GM21786 (cell line): ENCODE measurements at regions not wholly inside any gene's neighbourhood (a gene's known extent, or its start where the extent isn't known, plus 50 kb on each side); places are given as distances from the start of the nearest gene placed in this dataset.
"Not testable (repeated sequence)": the region's sequence is repeated elsewhere in the genome, so short reads cannot be mapped to it uniquely, and the experiment has no call there.

Experiments used
- ATAC-seq: cut with Tn5 transposase; IDR thresholded peaks from one replicate; pipeline ENCODE4 v1.9.1; 2021; ENCODE audit not compliant: unreplicated experiment

GRCh38 chr5:27963050-27963783 is 924.8 kb upstream of the CDH9 start:
- ATAC-seq: no peak

- ATAC-seq: no peak
Measured at GRCh38 chr5:27962198-27962597, 923.8 kb upstream of the CDH9 start.

- ATAC-seq: no peak
Measured at GRCh38 chr5:27947088-27947487, 908.7 kb upstream of the CDH9 start.

GRCh38 chr5:27944471-27944870 is 906.1 kb upstream of the CDH9 start:
- no peak for ATAC-seq

GRCh38 chr5:27938989-27939388 is 900.6 kb upstream of the CDH9 start:
- ATAC-seq: no peak

GRCh38 chr5:27928060-27928459 is 889.7 kb upstream of the CDH9 start:
- no peak for ATAC-seq

- no peak for ATAC-seq
Measured at GRCh38 chr5:27911216-27911615, 872.8 kb upstream of the CDH9 start.

GRCh38 chr5:27908341-27908740 is 870.0 kb upstream of the CDH9 start:
- ATAC-seq: no peak

- ATAC-seq: no peak
Measured at GRCh38 chr5:27906931-27907601, 868.7 kb upstream of the CDH9 start.

GRCh38 chr5:27906481-27906880 is 868.1 kb upstream of the CDH9 start:
- no peak for ATAC-seq

- ATAC-seq: no peak
Measured at GRCh38 chr5:27900761-27901160, 862.4 kb upstream of the CDH9 start.

GRCh38 chr5:27876071-27876470 is 837.7 kb upstream of the CDH9 start:
- ATAC-seq: no peak

- no peak for ATAC-seq
Measured at GRCh38 chr5:27875148-27875547, 836.8 kb upstream of the CDH9 start.

GRCh38 chr5:27868292-27868691 is 829.9 kb upstream of the CDH9 start:
- no peak for ATAC-seq

GRCh38 chr5:27855491-27855890 is 817.1 kb upstream of the CDH9 start:
- ATAC-seq: no peak

GRCh38 chr5:27854243-27854852 is 816.0 kb upstream of the CDH9 start:
- ATAC-seq: no peak

- ATAC-seq: no peak
Measured at GRCh38 chr5:27845248-27845647, 806.9 kb upstream of the CDH9 start.

- not testable (repeated sequence) for ATAC-seq
Measured at GRCh38 chr5:27836704-27837103, 798.3 kb upstream of the CDH9 start.

GRCh38 chr5:27832886-27833285 is 794.5 kb upstream of the CDH9 start:
- ATAC-seq: no peak

- ATAC-seq: no peak
Measured at GRCh38 chr5:27830546-27830945, 792.2 kb upstream of the CDH9 start.

- ATAC-seq: no peak
Measured at GRCh38 chr5:27821681-27822080, 783.3 kb upstream of the CDH9 start.

- no peak for ATAC-seq
Measured at GRCh38 chr5:27818888-27819287, 780.5 kb upstream of the CDH9 start.
